Hepatic stellate cell (primary cell): ENCODE measurements at regions not wholly inside any gene's neighbourhood (a gene's known extent, or its start where the extent isn't known, plus 50 kb on each side); places are given as distances from the start of the nearest gene placed in this dataset.
"Not testable (repeated sequence)": the region's sequence is repeated elsewhere in the genome, so short reads cannot be mapped to it uniquely, and the experiment has no call there.

ENCODE experiments used
- DNase-seq: peaks from one replicate; pipeline ENCODE4 v3.0.0; 2011; ENCODE audit warnings: low spot score

DNA sequence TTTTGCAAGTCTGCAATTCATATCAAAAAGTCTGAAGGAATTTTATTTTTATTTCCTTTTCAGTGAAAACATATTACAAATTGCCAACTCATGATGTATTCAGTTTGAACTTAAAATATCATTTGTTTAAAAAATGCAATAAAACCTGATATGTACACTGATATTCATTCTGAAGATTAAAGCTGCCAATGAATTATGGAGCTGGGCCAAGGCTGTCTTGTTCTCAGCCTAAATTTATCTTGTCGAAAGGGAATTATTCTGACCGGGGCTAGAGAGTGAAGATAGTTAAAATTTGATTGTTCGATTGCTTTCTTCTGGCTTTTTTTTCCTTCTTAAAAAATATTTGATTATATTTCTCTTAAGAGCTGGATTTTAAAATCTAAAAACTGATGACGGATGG lies 54.0 kb upstream of the RBFOX1 start:
- DNase-seq = no peak

DNA sequence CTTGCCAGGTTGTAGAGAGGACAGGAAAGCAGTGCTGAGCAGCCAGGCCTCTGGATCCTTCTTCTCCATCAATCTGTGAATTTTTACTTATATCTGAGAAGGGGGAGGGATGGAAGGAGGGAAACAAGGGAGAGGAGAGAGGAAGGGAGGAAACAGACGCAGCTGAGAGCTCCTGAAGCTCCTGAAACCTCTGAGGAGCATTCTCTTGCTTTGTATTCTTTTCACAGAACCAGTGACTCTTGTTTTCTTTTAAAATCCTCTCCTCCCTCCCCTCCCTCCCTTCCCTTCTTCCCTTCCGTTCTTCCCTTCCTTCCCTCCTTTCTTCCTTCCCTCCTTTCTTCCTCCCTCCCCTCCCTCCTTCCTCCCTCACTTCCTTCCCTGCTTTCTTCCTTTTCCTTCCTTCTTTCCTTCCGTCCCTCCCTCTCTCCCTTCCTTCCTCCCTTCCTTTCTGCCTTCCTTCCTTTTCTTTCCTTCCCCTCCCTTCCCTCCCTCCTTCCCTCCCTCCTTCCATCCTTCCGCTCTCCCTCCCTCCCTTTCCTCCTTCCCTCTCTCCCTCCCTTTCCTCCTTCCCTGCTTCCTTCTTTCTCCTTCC lies 60.0 kb upstream of the RBFOX1 start:
- no peak for DNase-seq

DNA sequence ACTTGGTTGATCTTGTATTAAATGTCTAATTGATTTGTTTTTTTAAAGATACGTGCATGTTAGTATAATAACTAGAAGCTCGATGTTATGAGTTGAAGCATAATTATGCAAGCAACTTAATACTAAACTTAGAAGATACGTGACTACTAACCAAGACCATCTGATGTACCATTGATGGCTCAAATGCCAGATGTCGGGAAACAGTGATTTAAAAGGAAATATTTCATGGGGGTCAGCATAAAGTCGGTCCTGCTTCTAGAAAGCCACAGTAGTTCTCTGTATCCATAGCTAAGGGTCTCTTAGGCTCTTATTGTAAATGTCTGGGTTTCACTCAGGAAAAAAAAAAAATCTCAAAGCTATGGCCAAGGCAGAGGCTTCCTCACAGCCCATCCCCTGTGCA lies 61.2 kb upstream of the RBFOX1 start:
- DNase-seq = no peak

DNA sequence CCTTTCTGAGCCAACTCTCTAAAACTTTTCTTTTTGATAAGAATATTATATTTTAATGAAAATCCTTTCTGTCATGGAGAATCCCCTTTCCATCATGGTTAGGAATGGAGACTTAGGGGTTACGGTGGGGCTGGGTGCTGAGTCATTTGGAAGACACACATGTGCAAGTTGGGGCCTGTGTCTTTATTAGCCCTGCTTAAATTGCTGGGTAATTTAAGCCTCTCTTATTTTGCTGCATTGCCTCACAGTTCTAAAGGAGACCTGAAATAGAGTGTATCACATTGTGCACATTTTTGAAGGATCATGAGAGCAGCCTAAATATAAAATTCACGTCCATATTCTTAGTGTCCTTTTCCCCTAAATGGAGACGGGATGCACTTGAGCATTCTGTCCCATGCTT lies 61.8 kb upstream of the RBFOX1 start:
- DNase-seq = no peak

DNA sequence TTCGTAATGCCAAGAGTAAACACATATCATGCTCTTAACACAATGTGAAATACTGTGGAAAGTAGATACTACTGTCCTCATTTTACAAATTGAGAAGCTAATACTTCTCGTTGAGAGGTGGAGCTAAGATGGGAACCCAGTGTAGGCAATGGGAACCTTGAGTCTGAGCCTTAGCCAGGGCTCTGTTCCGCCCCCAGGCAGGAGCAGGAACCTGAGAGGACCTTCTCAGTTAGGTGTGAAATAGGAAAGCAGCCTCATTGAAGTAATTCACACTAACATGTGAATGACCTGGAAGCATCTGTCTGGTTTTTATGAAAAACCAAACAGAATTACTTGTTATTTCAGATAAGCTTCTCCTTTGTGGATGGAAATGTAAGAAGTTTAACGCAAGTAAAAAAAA lies 62.6 kb upstream of the RBFOX1 start:
- DNase-seq = no peak

DNA sequence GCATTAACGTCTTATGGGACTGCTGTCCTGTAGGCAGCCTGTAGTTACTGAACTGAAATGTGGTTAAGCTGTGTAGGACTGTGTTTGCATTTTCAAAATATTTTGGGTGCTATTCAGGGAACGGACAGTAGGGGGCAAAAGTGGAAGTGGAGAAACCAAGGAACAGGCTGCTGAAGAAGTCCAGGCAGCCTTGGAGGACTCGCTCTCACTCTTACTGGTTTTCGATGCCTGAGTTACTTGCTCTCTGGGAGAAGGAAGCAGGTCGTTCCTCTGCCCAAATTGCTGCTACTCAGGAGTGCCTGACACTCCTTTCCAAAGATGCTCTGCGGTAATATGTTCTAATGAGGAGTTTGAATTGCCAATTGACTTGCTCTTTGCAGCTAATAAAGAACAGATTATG lies 64.5 kb upstream of the RBFOX1 start:
- DNase-seq = peak; percentile 1

DNA sequence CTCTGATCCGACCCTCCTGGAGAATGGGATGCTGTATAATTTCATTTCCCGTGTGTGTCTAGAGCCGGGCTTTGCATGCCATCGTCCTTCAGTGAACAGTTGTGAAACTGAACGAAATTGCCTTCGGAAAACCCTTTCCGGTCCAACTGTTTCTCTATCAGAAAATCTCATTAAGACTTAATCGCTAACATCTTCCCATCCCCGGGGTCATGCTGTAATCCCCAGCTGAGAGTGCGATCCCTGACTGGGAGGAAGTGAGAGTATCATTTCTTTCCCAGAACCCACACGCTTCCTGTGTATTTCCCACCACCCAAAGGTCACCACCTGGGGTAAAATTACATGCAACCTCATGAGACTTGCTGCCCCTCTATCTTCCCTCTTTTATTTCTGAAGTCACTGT lies 75.6 kb upstream of the RBFOX1 start:
- no peak for DNase-seq

DNA sequence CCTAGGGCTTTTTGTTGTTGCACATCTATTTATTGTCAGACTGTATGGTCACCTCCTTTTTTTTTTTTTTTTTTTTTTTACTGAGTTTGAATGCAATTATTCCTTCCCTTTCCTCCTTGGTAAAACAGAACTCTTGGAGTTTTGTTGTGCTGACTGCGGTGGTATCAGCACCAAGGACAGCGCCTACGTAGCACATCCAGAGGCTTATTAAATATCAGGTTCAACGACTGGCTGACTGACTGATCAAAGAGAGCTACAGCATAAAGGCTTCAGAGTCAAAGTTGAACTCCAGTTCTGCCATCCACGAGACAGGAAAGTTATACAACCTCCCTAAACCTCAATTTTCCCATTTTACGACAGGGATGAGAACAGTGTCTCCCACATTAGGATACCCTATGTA lies 86.1 kb upstream of the RBFOX1 start:
- no peak for DNase-seq

DNA sequence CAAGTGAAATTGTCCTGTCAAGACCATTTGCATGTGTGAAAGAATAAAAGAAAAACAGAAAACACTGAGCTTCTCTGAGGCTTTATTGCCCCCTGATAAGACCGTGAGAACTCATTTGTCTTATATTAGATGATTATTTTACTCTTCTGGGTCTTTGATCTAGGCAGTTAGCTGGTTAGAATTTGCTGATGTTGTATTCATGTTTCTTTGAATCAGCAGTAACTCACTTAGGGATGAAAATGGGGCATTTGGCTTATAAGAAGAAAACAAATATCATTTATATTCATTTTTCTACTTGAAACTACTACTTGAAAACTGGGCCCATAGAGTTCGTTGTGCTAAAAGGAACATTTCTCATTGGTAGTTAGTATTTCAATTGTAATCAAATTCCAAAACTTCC lies 93.1 kb upstream of the RBFOX1 start:
- no peak for DNase-seq

DNA sequence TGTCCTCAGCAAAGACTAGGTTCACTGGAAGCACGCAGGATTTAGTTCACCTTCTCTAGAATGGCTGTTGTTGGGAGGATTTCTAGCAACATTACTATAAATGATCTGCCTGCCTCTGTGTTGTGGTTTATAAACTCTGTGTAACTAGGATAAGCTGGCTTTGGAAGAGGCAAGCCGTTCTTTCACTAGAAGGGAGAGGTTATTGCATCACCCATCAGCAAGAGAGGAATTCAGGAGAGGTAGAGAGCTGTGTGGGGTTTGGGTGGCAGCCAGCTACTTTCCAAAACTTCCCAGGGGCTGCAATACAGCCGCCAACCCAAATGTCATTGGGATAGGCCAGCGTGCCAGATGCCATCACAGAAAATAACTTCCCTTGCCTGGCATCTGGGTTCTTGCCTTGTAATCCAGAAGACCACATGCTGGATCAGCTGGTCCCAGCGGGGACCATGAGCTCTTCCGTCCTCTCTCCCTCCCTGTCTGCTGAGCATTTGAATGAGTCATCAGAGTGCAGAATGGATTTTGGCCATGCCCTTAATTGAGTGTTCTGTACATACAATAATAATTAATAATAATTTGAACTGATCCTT lies 95.7 kb upstream of the RBFOX1 start:
- DNase-seq = no peak

DNA sequence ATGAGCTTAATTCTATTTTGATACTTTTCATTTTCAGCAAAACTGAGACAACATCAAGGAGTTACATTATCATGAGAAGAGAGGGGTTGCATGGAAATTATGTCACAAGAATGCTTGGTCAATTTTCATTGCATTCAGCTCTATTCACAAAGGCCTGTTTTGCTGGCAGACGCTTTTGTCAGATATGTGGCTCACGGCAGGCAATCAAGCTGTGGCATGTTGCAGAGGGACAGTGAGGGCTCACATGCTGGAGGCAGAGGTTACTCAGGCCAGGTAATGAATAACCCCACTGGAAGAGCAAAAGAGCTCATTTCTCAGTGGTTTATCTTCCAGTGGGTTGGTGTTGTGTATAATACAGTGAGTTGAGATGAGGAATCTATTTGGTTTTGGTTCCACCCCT lies 98.7 kb upstream of the RBFOX1 start:
- DNase-seq = no peak

DNA sequence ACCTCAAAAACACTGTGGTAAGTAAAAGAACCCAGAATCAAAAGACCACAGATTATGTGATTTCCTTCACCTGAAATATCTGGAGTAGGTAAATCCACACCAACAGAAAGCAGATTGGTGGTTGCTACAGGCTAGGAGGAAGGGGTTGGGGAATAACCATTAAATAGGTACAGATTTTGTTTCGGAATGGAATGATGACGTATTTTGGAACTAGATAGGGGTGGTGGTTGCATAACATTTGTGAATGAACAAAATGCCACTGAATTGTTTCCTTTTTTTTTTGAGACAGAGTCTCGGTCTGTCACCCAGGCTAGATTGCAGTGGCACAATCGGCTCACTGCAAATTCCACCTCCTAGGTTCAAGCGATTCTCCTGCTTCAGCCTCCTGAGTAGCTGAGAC lies 100.9 kb upstream of the RBFOX1 start:
- no peak for DNase-seq

DNA sequence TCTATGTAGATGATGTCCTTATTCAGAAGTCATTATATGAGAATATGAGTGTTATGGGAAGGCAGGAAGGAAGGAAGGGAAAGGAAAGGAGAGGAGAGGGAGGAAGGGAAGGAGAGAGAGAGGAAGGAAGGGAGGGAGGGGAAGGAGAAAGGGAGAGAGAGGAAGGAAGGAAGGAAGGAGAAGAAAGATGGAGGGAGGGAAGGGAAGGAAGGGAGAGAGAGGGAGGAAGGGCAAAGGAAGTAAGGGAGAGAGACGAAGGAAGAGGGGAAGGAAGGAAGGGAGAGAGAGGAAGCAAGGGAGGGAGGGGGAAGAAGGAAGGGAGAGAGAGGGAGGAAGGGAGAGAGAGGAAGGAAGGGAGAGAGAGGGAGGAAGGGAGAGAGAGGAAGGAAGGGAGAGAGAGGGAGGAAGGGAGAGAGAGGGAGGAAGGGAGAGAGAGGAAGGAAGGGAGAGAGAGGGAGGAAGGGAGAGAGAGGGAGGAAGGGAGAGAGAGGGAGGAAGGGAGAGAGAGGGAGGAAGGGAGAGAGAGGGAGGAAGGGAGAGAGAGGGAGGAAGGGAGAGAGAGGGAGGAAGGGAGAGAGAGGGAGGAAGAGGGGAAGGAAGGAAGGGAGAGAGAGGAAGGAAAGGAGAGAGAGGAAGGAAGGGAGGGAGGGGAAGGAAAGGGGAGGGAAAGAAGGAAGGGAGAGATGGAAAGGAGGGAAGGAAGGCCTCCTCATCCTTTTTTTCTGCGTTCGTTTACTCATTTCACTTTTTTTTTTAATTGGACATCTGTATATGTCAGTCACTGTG lies 103.0 kb upstream of the RBFOX1 start:
- not testable (repeated sequence) for DNase-seq

DNA sequence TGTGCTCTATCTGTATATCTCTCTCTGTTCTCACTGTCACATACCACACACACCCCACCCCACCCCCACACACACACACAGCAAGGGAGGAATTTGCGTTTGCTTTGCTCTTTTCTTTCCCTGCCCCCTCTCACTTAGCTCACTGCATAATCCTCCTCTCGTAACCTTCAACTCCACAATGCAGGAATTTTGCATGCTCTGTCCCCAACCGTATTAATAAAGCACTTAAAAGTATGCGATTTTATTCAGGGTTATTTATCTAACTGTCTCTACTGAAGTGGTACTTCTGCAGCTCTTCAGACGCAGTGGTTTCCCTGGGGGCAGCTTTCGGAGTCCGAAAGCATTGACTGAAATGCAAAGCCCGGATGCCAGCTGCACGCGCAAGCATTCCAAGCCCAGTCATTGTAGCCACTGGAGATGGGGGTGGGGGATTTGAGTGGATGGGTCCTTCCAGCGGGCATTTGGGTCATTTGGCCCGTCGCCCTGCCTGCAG lies 105.4 kb upstream of the RBFOX1 start:
- no peak for DNase-seq

DNA sequence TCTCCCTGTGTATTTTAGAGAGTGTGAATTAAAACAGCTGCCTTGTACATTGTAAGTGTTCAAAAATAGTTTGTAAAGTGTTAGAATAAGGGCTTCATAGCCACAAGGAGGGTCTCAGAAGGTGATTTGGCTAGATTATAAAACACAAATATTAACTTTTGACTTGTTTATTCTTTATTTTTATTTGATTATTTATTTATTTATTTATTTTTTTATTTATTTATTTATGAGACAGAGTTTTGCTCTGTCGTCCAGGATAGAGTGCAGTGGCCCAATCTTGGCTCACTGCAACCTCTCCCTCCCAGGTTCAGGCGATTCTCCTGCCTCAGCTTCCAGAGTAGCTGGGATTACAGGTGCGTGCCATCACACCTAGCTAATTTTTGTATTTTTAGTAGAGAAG lies 111.5 kb upstream of the RBFOX1 start:
- DNase-seq = no peak

DNA sequence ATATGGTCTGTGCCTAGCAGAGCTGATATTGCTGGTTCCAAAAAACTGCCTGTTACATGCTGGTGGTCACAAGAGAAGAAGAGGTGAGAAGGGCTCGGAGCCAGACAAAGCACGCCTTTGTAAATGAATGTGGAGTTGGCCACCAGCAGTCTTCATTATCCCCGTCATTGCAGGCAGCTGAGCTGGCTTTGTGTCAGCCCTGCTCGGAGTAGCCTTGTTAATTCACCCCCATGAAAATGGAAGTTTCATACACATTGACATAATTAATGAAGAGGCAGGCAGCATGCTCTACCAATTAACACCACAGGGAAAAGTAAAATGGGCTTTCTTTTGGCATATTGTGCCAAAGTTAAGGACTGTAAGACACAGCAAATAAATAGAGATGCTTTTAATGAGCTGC lies 113.7 kb upstream of the RBFOX1 start:
- no peak for DNase-seq

DNA sequence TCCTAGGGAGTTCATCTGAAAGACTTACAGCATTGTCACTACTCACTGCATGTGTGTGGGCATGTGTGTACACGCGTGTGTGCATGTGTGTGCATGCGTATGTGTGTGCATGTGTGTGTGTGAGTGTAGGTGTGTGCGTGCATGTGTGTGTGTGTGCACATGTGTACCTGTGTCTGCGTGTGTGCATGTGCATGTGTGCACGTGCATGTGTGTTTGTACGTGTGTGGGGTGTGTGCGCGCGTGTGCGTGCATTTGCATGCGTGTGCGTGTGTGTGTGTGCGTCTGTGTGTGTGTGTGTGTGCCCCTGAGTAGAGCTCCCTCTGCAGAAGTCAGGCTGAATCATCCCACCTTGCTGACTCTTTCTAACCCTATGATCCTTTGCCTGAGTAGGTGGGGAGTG lies 114.8 kb upstream of the RBFOX1 start:
- DNase-seq = no peak

DNA sequence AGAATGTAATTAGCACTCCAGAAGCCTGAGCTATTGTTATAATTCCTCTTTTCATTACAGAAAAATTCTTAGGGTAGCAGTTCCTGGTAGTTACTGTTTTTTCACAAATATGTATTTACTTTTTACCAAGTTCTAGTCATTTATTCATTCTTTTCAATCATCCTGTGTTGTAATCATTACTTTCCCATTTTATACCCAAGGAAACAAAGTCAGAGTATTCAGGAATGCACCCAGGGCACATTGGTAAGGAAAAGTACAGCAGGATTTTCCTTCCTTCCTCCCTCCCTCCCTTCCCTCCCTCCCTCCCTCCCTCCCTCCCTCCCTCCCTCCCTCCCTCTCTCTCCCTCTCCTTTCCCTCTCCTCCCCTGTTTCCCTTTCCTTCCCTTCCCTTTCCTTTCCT lies 115.9 kb upstream of the RBFOX1 start:
- DNase-seq = no peak

DNA sequence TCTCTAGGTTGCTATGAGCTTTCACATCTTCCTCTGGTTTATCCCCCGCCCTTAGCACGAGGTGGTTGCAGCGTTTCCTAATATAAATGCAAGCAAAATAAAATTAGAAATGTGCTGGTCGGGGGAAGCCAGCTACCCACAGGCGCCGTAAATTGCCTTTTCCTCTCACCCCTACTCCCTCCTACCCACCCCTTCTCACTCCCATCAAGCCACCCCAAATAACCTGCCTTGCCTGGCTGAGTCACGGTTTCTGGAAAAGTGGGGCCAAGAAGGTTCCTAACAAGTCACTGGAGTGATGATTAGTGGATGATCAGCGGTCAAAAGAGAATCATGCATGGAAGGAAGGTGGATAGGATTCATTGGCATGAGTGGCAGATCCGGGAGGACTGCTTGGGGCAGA lies 120.9 kb upstream of the RBFOX1 start:
- DNase-seq = no peak

DNA sequence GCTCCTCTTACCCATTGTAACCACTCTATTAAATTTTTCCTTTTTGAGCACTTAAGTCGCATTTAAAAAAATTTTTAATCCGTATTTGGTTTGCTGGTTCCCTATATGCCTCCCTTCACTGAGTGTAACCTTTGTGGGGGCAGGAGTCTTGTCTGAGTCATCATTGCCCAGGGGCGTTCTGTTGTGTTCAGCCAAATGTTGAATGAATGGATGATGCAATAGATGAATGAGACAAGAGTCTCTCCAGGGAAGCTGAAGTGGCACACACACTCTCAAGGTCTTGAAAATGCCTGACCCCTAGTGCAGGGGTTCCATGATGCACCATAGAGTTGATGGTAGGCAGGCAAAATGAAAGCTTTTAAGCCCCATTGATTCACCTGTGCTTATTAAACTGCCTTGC lies 123.0 kb upstream of the RBFOX1 start:
- DNase-seq = no peak

DNA sequence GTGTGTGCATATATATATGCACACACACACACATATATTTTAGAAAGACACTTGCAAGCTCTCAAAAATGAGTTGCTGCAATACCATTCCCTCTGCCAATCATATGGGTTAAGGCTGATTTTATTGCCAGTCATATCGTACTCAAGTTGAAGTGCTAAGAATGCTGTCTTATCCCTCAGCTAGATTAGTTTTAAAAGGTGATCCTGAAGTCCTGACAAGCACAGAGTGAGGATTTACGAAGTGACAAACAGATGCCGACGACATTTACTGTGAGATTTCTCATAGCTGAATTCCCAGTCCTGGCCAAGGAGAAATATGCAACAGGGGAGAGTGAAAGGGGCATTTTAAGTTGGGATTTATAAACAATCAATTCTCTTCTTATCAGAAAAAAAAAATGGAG lies 126.2 kb upstream of the RBFOX1 start:
- no peak for DNase-seq

DNA sequence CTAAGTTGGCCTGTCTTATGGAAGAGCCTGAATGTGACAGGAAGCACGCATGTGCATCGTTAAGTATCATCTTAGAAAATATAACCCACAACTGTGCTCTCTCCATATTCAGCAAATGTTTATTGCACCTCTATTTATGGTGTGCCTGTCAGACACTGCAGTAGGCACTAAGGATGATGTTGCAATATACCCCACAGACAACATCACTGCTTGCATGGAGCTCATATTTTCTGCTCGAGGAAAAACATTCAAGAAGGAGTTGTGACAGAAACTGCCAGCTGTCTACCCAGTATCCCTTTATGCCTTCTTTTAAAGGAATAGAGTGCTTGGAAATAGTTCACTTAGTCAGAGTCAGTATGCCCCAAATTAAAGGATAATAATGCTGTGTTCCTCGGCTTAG lies 132.3 kb upstream of the RBFOX1 start:
- DNase-seq = no peak

DNA sequence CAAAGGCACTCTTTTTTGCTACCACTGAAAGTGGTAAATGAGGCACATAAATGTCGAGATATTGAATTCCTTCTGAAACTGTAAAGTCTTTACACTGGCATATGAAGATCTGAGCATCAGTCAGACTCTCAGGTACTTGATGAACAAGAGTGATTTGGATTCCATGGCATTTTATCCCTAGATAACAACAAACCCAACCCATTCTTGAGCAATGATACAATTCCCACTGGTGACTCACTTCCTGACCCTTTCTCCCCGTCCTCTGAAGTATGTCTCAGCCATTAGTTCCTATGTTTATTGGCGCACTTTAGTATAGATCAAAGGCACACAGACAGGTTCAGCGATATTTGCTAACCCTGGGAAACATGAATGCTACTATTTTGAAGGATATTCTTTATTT lies 147.0 kb upstream of the RBFOX1 start:
- DNase-seq = no peak

DNA sequence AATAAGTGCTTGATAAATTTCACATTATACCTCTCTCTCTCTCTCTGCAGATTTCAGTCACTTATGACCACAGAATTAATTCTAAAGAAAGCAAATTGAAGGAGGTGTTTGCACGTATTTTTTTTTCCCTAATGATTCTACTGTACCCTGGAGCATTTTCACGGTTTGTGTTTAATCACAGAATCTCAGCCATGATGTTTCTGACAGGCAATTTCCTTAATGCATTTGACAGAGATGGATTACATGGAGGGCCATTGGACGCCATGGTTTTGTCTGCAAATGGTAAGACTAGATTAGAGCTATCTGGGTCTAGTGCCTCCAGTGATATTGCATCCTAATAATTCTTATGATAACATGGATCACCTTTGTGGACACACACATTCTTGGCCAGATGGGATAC lies 147.5 kb upstream of the RBFOX1 start:
- DNase-seq = no peak
